ENCODE measurements at regions not wholly inside any gene's neighbourhood (a gene's known extent, or its start where the extent isn't known, plus 50 kb on each side); places are given as distances from the start of the nearest gene placed in this dataset.

GRCh38 chr6:23561732-23562131 is 564.3 kb upstream of the NRSN1 start:
- H3K4me3 ChIP-seq: no peak overlapping the region
- no peaks in the 10 kb centered on the region for H3K36me3 ChIP-seq
- H3K27me3 ChIP-seq (replicated peaks): no peaks in the 10 kb centered on the region
- H3K27ac ChIP-seq: no peak overlapping the region
- DNase-seq (ENCODE audit: low read depth in 1 of 2, low spot score in 2 of 2): no peak
- peaks cover 4% of the 10 kb centered on the region; the same call in 1 of the 2 replicates for H3K9me3 ChIP-seq (replicated peaks)
- no peaks in the 10 kb centered on the region for H3K4me1 ChIP-seq (replicated peaks)

- Histone ChIP-seq H3K9me3 (replicated peaks) (peaks cover 4% of the 10 kb centered on the region; the same call in 1 of the 2 replicates), H3K27me3 (replicated peaks) (no peaks in the 10 kb centered on the region), H3K27ac (no peak overlapping the region), H3K36me3 (no peaks in the 10 kb centered on the region), H3K4me3 (no peak overlapping the region), H3K4me1 (replicated peaks) (no peaks in the 10 kb centered on the region)
- DNase-seq (ENCODE audit: low read depth in 1 of 2, low spot score in 2 of 2): no peak
Observed at GRCh38 chr6:23562554-23562953, 563.5 kb upstream of the NRSN1 start.

- no peak for DNase-seq (ENCODE audit: low read depth in 1 of 2, low spot score in 2 of 2)
- Histone ChIP-seq H3K4me3 (no peak overlapping the region), H3K4me1 (replicated peaks) (no peaks in the 10 kb centered on the region), H3K9me3 (replicated peaks) (peaks cover 4% of the 10 kb centered on the region; the same call in 1 of the 2 replicates), H3K27me3 (replicated peaks) (no peaks in the 10 kb centered on the region), H3K27ac (no peak overlapping the region), H3K36me3 (no peaks in the 10 kb centered on the region)
Observed at GRCh38 chr6:23563323-23563722, 562.7 kb upstream of the NRSN1 start.

- H3K27ac ChIP-seq: no peak overlapping the region
- H3K4me3 ChIP-seq: no peak overlapping the region
- no peak for DNase-seq (ENCODE audit: low read depth in 1 of 2, low spot score in 2 of 2)
Observed at GRCh38 chr6:23566418-23566817, 559.6 kb upstream of the NRSN1 start.

GRCh38 chr6:23568292-23568691 is 557.7 kb upstream of the NRSN1 start:
- H3K36me3 ChIP-seq: no peaks in the 10 kb centered on the region
- H3K4me1 ChIP-seq (replicated peaks): no peaks in the 10 kb centered on the region
- H3K27ac ChIP-seq: no peak overlapping the region
- 0 out of 2 replicates have a peak, but pooled peaks cover 5% of the 10 kb centered on the region for H3K9me3 ChIP-seq (replicated peaks)
- DNase-seq (ENCODE audit: low read depth in 1 of 2, low spot score in 2 of 2): no peak
- no peaks in the 10 kb centered on the region for H3K27me3 ChIP-seq (replicated peaks)
- H3K4me3 ChIP-seq: no peak overlapping the region

More at GRCh38 chr6:23566418-23566817, 559.6 kb upstream of the NRSN1 start:
- Histone ChIP-seq H3K27me3 (replicated peaks) (no peaks in the 10 kb centered on the region), H3K4me1 (replicated peaks) (no peaks in the 10 kb centered on the region), H3K9me3 (replicated peaks) (peaks cover 4% of the 10 kb centered on the region; the same call in 1 of the 2 replicates), H3K36me3 (no peaks in the 10 kb centered on the region)

- no peaks in the 10 kb centered on the region for H3K36me3 ChIP-seq
- no peaks in the 10 kb centered on the region for H3K4me1 ChIP-seq (replicated peaks)
- H3K27ac ChIP-seq: no peak overlapping the region
- DNase-seq (ENCODE audit: low read depth in 1 of 2, low spot score in 2 of 2): no peak
- no peaks in the 10 kb centered on the region for H3K27me3 ChIP-seq (replicated peaks)
- peaks cover 3% of the 10 kb centered on the region for H3K9me3 ChIP-seq (replicated peaks)
- no peak overlapping the region for H3K4me3 ChIP-seq
Observed at GRCh38 chr6:23584134-23584763, 541.8 kb upstream of the NRSN1 start.

- no peaks in the 10 kb centered on the region for H3K4me1 ChIP-seq (replicated peaks)
- peaks cover 9% of the 10 kb centered on the region for H3K9me3 ChIP-seq (replicated peaks)
- no peak overlapping the region for H3K4me3 ChIP-seq
- no peaks in the 10 kb centered on the region for H3K36me3 ChIP-seq
- no peak for DNase-seq (ENCODE audit: low read depth in 1 of 2, low spot score in 2 of 2)
- H3K27me3 ChIP-seq (replicated peaks): no peaks in the 10 kb centered on the region
- H3K27ac ChIP-seq: no peak overlapping the region
Observed at GRCh38 chr6:23587582-23587981, 538.4 kb upstream of the NRSN1 start.

GRCh38 chr6:23589811-23590210 is 536.2 kb upstream of the NRSN1 start:
- Histone ChIP-seq H3K4me3 (no peak overlapping the region), H3K4me1 (replicated peaks) (no peaks in the 10 kb centered on the region), H3K27ac (no peak overlapping the region), H3K9me3 (replicated peaks) (peaks cover 9% of the 10 kb centered on the region), H3K36me3 (no peaks in the 10 kb centered on the region), H3K27me3 (replicated peaks) (no peaks in the 10 kb centered on the region)
- DNase-seq (ENCODE audit: low read depth in 1 of 2, low spot score in 2 of 2): no peak

- H3K9me3 ChIP-seq (replicated peaks): peaks cover 9% of the 10 kb centered on the region
- no peak for DNase-seq (ENCODE audit: low read depth in 1 of 2, low spot score in 2 of 2)
- no peaks in the 10 kb centered on the region for H3K4me1 ChIP-seq (replicated peaks)
- H3K27ac ChIP-seq: no peak overlapping the region
- H3K4me3 ChIP-seq: no peak overlapping the region
- no peaks in the 10 kb centered on the region for H3K27me3 ChIP-seq (replicated peaks)
- H3K36me3 ChIP-seq: no peaks in the 10 kb centered on the region
Observed at GRCh38 chr6:23590498-23591126, 535.4 kb upstream of the NRSN1 start.

GRCh38 chr6:23591761-23592160 is 534.3 kb upstream of the NRSN1 start:
- Histone ChIP-seq H3K36me3 (no peaks in the 10 kb centered on the region), H3K4me3 (no peak overlapping the region), H3K27me3 (replicated peaks) (no peaks in the 10 kb centered on the region), H3K27ac (no peak overlapping the region), H3K4me1 (replicated peaks) (no peaks in the 10 kb centered on the region), H3K9me3 (replicated peaks) (peaks cover 9% of the 10 kb centered on the region)
- DNase-seq (ENCODE audit: low read depth in 1 of 2, low spot score in 2 of 2): no peak

- Histone ChIP-seq H3K27me3 (replicated peaks) (no peaks in the 10 kb centered on the region), H3K9me3 (replicated peaks) (0 out of 2 replicates have a peak, but pooled peaks cover 6% of the 10 kb centered on the region), H3K4me3 (no peak overlapping the region), H3K27ac (no peak overlapping the region), H3K4me1 (replicated peaks) (no peaks in the 10 kb centered on the region), H3K36me3 (no peaks in the 10 kb centered on the region)
- no peak for DNase-seq (ENCODE audit: low read depth in 1 of 2, low spot score in 2 of 2)
Observed at GRCh38 chr6:23600118-23600517, 525.9 kb upstream of the NRSN1 start.

GRCh38 chr6:23601811-23602345 is 524.1 kb upstream of the NRSN1 start:
- Histone ChIP-seq H3K9me3 (replicated peaks) (0 out of 2 replicates have a peak, but pooled peaks cover 6% of the 10 kb centered on the region), H3K36me3 (no peaks in the 10 kb centered on the region), H3K27ac (no peak overlapping the region), H3K4me3 (no peak overlapping the region), H3K4me1 (replicated peaks) (no peaks in the 10 kb centered on the region), H3K27me3 (replicated peaks) (no peaks in the 10 kb centered on the region)
- no peak for DNase-seq (ENCODE audit: low read depth in 1 of 2, low spot score in 2 of 2)

- DNase-seq (ENCODE audit: low read depth in 1 of 2, low spot score in 2 of 2): no peak
- H3K27me3 ChIP-seq (replicated peaks): no peaks in the 10 kb centered on the region
- H3K9me3 ChIP-seq (replicated peaks): peaks cover 5% of the 10 kb centered on the region; the same call in 1 of the 2 replicates
- no peaks in the 10 kb centered on the region for H3K4me1 ChIP-seq (replicated peaks)
- H3K27ac ChIP-seq: no peak overlapping the region
- H3K36me3 ChIP-seq: no peaks in the 10 kb centered on the region
- H3K4me3 ChIP-seq: no peak overlapping the region
Observed at GRCh38 chr6:23608931-23609435, 517.0 kb upstream of the NRSN1 start.

GRCh38 chr6:23611776-23612381 is 514.1 kb upstream of the NRSN1 start:
- H3K36me3 ChIP-seq: no peaks in the 10 kb centered on the region
- no peaks in the 10 kb centered on the region for H3K4me1 ChIP-seq (replicated peaks)
- no peak for DNase-seq (ENCODE audit: low read depth in 1 of 2, low spot score in 2 of 2)
- no peak overlapping the region for H3K4me3 ChIP-seq
- H3K27me3 ChIP-seq (replicated peaks): no peaks in the 10 kb centered on the region
- no peak overlapping the region for H3K27ac ChIP-seq
- peaks cover 5% of the 10 kb centered on the region for H3K9me3 ChIP-seq (replicated peaks)

Measured in SJSA1 (cell line).